K562 (cell line): ENCODE measurements at regions not wholly inside any gene's neighbourhood (a gene's known extent, or its start where the extent isn't known, plus 50 kb on each side); places are given as distances from the start of the nearest gene placed in this dataset.

Experiments
- ATAC-seq: fragments of 200-7000 bp; cut with Tn5 transposase; 3 replicates; pipeline ENCODE4 v1.9.1; 2020; ENCODE audit warnings: moderate library complexity
- BruUV-seq: library from RNA; stranded (reverse); fragments of 400-500 nt; replicated peaks from 2 replicates; lab custom pipeline; 2021; lab: Mats Ljungman, UMichigan
- CTCF ChIA-PET: fragments of 300-600 bp; formaldehyde crosslinking; extraction: SDS; loops from one replicate; lab custom pipeline; 2021; ENCODE audit warnings: low intra/inter-chr PET ratio; lab: Yijun Ruan, JAX
- POLR2A ChIA-PET: fragments of 300-600, 350-650 bp; sonication (Branson Sonifier 250); formaldehyde crosslinking; extraction: SDS; loops from one replicate; lab custom pipeline; 2021; ENCODE audit warnings: antibody characterized with exemption, inconsistent platforms; lab: Yijun Ruan, JAX
- DNase-seq, 4 experiments: peaks; one replicate each; pipeline versions ENCODE4 v3.0.0 to v3.0.0-alpha.2; 2011 to 2018; ENCODE audit warnings: low spot score in 3 of 4, mixed read lengths in 3 of 4; ENCODE audit errors: extremely low read depth in 1 of 4
- FAIRE-seq: peaks from 2 replicates; lab custom pipeline; 2011; peaks lifted over from hg19 to GRCh38; lab: Jason Lieb, UNC
- H2AFZ ChIP-seq: 2 replicates; pipeline ENCODE4 v1.6.0; 2011; ENCODE audit warnings: low read depth, low read length, control low read depth, inconsistent platforms
- H3K27ac ChIP-seq: fragments of 200-600 bp; 3 replicates; pipeline ENCODE4 v1.8.0; 2011; ENCODE audit warnings: low read depth, mild to moderate bottlenecking, control low read depth, inconsistent platforms, low read length, moderate library complexity, mixed read lengths; ENCODE audit errors: extremely low read depth
- H3K27me3 ChIP-seq, 2 experiments: fragments of 300-600 bp in 1 of 2; 2 replicates in 1 of 2; 3 replicates in 1 of 2; pipeline versions ENCODE4 v1.6.0 to v1.8.0; 2011; ENCODE audit warnings: inconsistent platforms in 2 of 2, low read length in 2 of 2, mild to moderate bottlenecking in 1 of 2, mixed read lengths in 1 of 2, moderate library complexity in 1 of 2; ENCODE audit not compliant: control insufficient read depth in 2 of 2, insufficient read depth in 2 of 2
- H3K36me3 ChIP-seq: fragments of 300-600 bp; 3 replicates; pipeline ENCODE4 v1.8.0; 2011; ENCODE audit warnings: mild to moderate bottlenecking, low read length, inconsistent platforms; ENCODE audit not compliant: control insufficient read depth, insufficient read depth
- H3K4me1 ChIP-seq, 2 experiments: fragments of 200-600 bp in 1 of 2; replicated peaks in 1 of 2; 2 replicates in 1 of 2; 3 replicates in 1 of 2; pipeline versions ENCODE4 v1.5.1 to v1.8.0; 2011; ENCODE audit warnings: inconsistent platforms in 2 of 2, low read length in 2 of 2, mild to moderate bottlenecking in 1 of 2, mixed read lengths in 1 of 2, moderate library complexity in 1 of 2; ENCODE audit not compliant: control insufficient read depth in 2 of 2, insufficient read depth in 2 of 2
- H3K4me2 ChIP-seq: 2 replicates; pipeline ENCODE4 v1.6.1; 2011; ENCODE audit warnings: low read length, control low read depth, inconsistent platforms, mixed read lengths; ENCODE audit not compliant: insufficient read depth
- H3K4me3 ChIP-seq: fragments of 200-600 bp; sonication (generic), shearing (Covaris generic); 2 replicates; pipeline ENCODE4 v1.5.1; 2016; ENCODE audit warnings: control low read depth, inconsistent platforms
- H3K79me2 ChIP-seq: fragments of 200-600 bp; 3 replicates; pipeline ENCODE4 v1.8.0; 2011; ENCODE audit warnings: low read length, inconsistent platforms; ENCODE audit not compliant: control insufficient read depth, insufficient read depth
- H3K9ac ChIP-seq, 2 experiments: 2 replicates each; pipeline versions ENCODE4 v1.6.0 to v1.6.1; 2011; ENCODE audit warnings: low read depth in 2 of 2, low read length in 2 of 2, control low read depth in 1 of 2, inconsistent platforms in 1 of 2, mild to moderate bottlenecking in 1 of 2, mixed read lengths in 1 of 2; ENCODE audit not compliant: insufficient read depth in 1 of 2
- H3K9me1 ChIP-seq: one replicate; pipeline ENCODE4 v1.6.0; 2011; ENCODE audit warnings: inconsistent platforms, mild to moderate bottlenecking, low read length, moderate library complexity; ENCODE audit not compliant: control insufficient read depth, insufficient read depth
- H3K9me3 ChIP-seq: replicated peaks from 2 replicates; pipeline ENCODE4 v1.5.1; 2011; ENCODE audit warnings: low read depth, low read length, inconsistent platforms; ENCODE audit not compliant: control insufficient read depth, insufficient read depth
- H4K20me1 ChIP-seq: replicated peaks from 2 replicates; pipeline ENCODE4 v1.6.1; 2011; ENCODE audit warnings: low read length, inconsistent platforms, mixed read lengths; ENCODE audit not compliant: control insufficient read depth, insufficient read depth
- ADNP ChIP-seq: fragments of 200-800 bp; sonication (Bioruptor generic); IDR thresholded peaks from 2 replicates; pipeline ENCODE4 v1.6.1; 2016; ENCODE audit warnings: missing genetic modification characterization, missing compliant biosample characterization
- AFF4 ChIP-seq: sonication (generic); formaldehyde crosslinking; IDR thresholded peaks from 2 replicates; pipeline ENCODE4 v1.8.0; 2023; ENCODE audit warnings: mild to moderate bottlenecking, missing genetic modification reagents
- BMI1 ChIP-seq: fragments of 150-350 bp; IDR thresholded peaks from 2 replicates; pipeline ENCODE4 v1.6.1; 2014; ENCODE audit warnings: low read length
- CBFB ChIP-seq: sonication (generic); formaldehyde crosslinking; IDR thresholded peaks from 2 replicates; pipeline ENCODE4 v1.4.0; 2020; ENCODE audit warnings: mild to moderate bottlenecking, missing genetic modification reagents
- CHD4 ChIP-seq: fragments of 200-600 bp; sonication (generic); IDR thresholded peaks from 3 replicates; pipeline ENCODE4 v1.6.1; 2012; ENCODE audit warnings: low read depth, mild to moderate bottlenecking, mixed read lengths, low read length, inconsistent platforms; ENCODE audit not compliant: insufficient read depth, insufficient replicate concordance, poor library complexity, severe bottlenecking
- FOXO4 ChIP-seq: fragments of 450-650 bp; formaldehyde crosslinking; IDR thresholded peaks from 2 replicates; pipeline ENCODE4 v1.4.0; 2020; ENCODE audit warnings: mild to moderate bottlenecking, moderate library complexity
- NFE2L1 ChIP-seq: fragments of 450-650 bp; IDR thresholded peaks from 2 replicates; pipeline ENCODE4 v1.6.1; 2016; ENCODE audit warnings: missing genetic modification characterization, low read depth, mild to moderate bottlenecking, missing compliant biosample characterization, moderate library complexity, borderline replicate concordance
- RBM34 ChIP-seq: fragments of 200-400 bp; formaldehyde crosslinking; IDR thresholded peaks from 2 replicates; pipeline ENCODE4 v1.6.1; 2018; ENCODE audit warnings: low read length, borderline replicate concordance; ENCODE audit not compliant: insufficient read depth
- U2AF2 ChIP-seq: fragments of 200-400 bp; formaldehyde crosslinking; optimal IDR thresholded peaks from 2 replicates; pipeline ENCODE3; 2017; ENCODE audit warnings: low read depth, mild to moderate bottlenecking, low read length
- ZNF584 ChIP-seq: fragments of 200-800 bp; sonication (Bioruptor generic); IDR thresholded peaks from 2 replicates; pipeline ENCODE4 v1.6.1; 2016; ENCODE audit warnings: low read depth, mild to moderate bottlenecking, missing genetic modification characterization, missing compliant biosample characterization
- ZNF609 ChIP-seq: sonication (generic); formaldehyde crosslinking; IDR thresholded peaks from 2 replicates; pipeline ENCODE4 v1.8.1; 2023; ENCODE audit warnings: missing genetic modification reagents, mild to moderate bottlenecking, borderline replicate concordance
- WGBS: fragments of 100-300 bp; shearing (Covaris generic); methylation state at CpG from one replicate; pipeline ENCODE4 v1.1.6; 2016; ENCODE audit warnings: low coverage, mixed read lengths; ENCODE audit not compliant: insufficient coverage; ENCODE audit errors: missing lambda C conversion rate; 5-methylcytosine and 5-hydroxymethylcytosine counted together
- in situ Hi-C: fragments of 300-500 bp; cut with MboI; formaldehyde crosslinking; loops from 4 replicates; pipeline ENCODE4 v1.15.0; 2018; ENCODE audit warnings: inconsistent platforms, mixed read lengths
- intact Hi-C: fragments of 100-400 bp; cut with micrococcal nuclease; formaldehyde crosslinking; loops from 2 replicates; pipeline ENCODE4 v1.14.2; 2022

GRCh38 chr15:69828181-69828828 is 269.4 kb downstream of the TLE3 start:
- no TSS peak for BruUV-seq
- Histone ChIP-seq H3K36me3 (no peaks in the 10 kb centered on the region), H3K27ac (no peak overlapping the region), H3K4me3 (no peak overlapping the region), H4K20me1 (no peaks in the 10 kb centered on the region), H2AFZ (no peak overlapping the region), H3K79me2 (no peaks in the 10 kb centered on the region), H3K27me3 (peaks cover 0 to 23% of the 10 kb centered on the region in 2 experiments; a peak in 3 of 5 replicates), H3K9ac (no peak overlapping the region), H3K4me1 (no peaks in the 10 kb centered on the region), H3K4me2 (no peak overlapping the region), H3K9me1 (no peaks in the 10 kb centered on the region), H3K9me3 (no peaks in the 10 kb centered on the region)
- ChIA-PET CTCF (no interaction called here), POLR2A (interaction anchor here (0.6 to 1.8 kb wide), 3 partner anchors 8 to 12 kb away, joined by 3 to 4 read pairs (median 4); no protein-coding TSS in a partner anchor)
- in situ Hi-C loops (no loop called here), intact Hi-C loops (no loop called here)
- no peak for ATAC-seq
- 0% methylated on average over 9 of the region's 9 CpGs for WGBS
- no peak for DNase-seq
- no peak for FAIRE-seq
- no peak for TF ChIP-seq RBM34
- TF ChIP-seq FOXO4 = no peak
- no peak for TF ChIP-seq AFF4 (CRISPR knock-in tag)
- TF ChIP-seq CHD4 = no peak
- no peak for TF ChIP-seq U2AF2
- no peak for TF ChIP-seq NFE2L1 (tag)
- no peak for TF ChIP-seq ZNF609 (CRISPR knock-in tag)
- TF ChIP-seq ZNF584 = no peak
- TF ChIP-seq CBFB (CRISPR knock-in tag) = no peak
- no peak for TF ChIP-seq ADNP (tag)
- TF ChIP-seq BMI1 = no peak
